ENCODE measurements at regions not wholly inside any gene's neighbourhood (a gene's known extent, or its start where the extent isn't known, plus 50 kb on each side); places are given as distances from the start of the nearest gene placed in this dataset.

DNA sequence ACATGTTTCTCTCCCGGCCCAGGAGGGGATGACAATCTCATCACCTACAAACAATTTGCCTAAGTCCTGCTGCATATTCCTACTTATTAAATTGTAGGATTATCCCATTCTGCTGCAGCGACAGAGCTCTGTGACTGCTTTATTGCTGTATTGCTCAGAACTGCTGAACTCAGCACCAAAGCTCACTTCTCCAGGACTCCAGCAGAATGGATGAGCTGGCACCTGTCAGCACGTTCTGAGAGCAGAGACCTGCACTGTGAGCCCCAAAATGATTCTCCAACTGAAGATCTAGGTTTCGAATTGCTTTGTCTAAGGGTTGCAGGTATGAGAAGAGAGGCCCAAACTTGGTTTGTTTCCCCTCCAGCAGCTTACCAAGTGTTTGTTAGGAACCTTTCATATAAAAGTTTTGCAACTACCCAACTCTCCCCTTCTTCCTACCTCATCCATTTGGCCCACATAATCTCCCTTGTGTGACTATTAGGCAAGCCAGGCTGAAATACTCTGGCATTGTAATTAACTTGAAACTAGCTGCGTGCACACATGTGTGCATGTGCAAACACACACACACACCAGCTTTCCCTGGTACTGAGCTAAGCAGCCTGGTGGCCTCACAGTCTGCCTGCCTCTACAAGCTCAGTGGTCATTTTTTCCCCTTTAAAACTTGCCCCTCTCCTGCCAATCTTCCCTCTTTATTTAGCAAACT lies 161.4 kb upstream of the CAMK1G start:
- DNase-seq = no peak

DNA sequence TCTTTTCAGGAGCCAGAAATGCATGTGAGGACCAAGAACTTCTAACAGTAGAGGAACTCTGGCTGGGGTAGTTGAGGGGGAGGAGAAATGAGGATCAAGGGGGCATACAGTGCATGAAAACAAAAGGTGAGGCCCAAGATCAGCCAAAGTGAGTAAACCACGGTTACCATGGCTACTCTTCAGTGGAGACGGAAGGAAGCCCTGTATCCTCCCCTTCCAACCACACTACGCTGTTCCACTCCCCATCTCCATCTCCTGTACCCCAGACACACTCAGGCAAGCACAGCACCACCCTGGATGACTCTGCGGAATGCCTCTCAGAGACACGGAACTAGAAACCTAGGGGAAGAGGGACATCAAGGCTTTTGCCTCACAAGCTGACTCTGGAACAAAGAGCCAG lies 157.6 kb upstream of the CAMK1G start:
- DNase-seq = no peak

DNA sequence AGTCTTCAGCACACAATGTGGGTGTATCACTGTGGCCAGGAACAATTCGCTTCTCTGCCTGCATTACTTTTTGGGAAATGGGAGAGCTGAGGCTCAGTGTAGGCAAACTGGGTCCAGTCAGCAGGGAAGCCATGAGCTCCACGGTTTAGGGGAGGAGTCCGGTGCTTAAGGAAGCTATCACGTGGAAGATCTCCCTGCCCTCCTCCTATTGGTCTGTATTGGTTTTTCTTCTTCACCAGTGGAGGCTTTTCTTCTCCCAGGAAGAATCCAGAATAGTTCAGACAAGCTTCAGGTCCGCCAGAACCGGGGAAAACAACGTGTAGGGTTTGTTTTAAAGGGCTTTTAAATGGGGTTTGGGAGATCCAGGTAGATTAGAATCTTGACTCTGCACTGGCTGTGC lies 156.2 kb upstream of the CAMK1G start:
- DNase-seq = no peak

DNA sequence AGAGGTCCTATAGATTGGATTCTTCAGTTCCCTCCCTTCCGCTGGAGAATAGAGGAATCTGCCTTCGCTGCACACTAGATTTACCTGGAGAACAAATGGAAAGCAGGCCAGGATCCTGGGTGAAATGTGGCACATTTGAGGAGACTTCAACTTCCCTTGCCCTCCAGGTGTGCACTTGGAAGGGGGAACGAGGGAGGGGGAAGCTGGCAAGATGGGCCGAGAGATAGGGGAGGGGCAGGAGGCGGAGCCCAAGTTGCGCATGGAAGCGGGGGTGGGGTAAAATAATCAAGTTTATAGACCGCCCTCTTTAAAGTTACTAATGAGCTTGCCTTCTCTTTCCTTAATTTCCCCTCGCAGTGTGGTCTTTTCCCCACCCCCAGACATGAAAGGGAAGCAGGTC lies 155.7 kb upstream of the CAMK1G start:
- DNase-seq = no peak

DNA sequence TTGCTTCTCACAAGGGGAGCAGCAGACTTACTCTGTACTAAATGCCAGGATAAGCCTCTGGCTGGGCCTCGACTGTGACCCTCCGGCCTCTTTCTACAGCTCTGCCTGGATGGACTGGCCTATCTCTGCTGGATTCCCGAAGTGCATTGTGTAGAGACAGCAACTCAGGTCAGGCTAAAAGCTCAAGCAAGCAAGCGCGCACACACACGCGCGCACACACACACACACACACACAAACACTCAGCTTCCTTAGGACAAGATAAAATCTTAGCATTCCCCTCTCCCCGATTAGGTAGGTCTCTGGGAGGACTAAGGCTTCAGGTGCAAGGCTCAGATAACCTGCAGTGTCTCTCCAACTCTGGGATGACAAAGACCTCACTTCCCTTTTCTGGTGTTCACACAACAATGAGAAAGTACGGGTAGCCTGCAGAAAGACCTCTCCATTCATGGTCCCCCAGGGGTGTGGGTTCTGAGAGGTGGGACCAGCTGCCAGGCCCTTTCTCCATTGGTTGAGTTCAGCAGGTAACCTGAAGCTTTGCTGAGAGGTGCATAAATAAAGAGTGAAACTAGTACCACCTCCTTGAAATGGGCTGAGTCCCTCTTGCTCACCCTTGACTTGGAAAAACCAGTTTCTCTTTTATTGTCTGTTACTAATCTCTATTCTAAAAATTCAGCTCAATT lies 155.1 kb upstream of the CAMK1G start:
- no peak for DNase-seq

DNA sequence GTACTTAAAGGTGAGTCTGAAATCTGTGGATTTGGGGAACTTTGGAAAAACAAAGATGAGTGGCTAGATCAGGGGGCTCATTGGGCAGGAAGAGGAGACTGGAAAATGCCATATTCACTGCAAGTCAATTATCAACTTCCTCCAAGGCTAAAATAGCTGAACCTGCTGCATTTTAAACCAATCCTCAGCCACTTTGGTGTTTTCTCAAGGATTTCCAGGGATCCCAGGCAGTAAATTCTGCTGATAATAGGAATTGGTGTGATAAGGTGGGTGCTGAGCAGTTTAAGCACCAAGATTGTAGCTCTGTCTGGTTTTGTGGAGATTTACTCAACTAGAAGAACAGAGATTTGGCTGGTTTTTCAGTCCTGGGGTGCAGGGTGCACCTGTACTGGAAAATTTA lies 153.9 kb upstream of the CAMK1G start:
- DNase-seq = no peak

DNA sequence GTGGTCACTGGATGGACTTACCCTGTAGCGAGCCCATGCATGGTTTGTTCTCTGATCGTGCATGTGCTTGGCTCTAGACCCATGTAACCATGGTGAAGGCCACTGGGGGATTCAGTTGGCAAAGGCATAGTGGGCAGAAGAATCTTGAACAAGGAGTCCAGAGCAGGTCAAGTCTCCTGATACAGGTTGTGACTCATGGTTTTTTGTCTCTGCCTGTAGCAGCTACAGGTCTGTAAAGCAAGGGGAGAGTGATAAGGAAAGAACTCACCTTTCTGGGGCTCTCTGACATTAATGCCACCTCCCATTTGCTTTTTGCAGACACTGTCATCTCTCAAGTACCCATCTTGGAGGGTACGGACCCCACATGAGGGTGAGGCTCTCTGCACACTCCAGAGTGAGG lies 153.4 kb upstream of the CAMK1G start:
- DNase-seq = no peak

DNA sequence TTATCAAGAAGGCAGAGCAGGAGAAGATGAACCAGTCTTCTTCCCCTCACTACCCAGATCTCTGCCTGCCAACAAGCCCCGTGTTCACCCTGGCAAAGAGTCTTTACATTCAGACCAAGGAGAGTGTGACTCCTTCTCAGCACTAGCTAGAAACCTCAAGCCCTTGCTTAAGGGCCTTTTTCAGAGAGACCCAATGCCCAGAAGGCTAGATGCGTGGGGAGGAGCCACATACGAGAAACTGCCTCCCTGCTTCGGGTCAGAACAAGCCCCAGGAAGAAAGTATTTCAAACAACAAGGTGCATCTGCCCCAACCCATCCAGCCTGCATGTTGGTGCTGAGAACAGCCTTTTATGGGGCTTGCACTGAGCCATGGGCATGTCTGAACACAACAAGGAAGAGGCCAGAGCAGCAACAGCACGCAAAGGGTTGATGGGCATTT lies 152.7 kb upstream of the CAMK1G start:
- no peak for DNase-seq

DNA sequence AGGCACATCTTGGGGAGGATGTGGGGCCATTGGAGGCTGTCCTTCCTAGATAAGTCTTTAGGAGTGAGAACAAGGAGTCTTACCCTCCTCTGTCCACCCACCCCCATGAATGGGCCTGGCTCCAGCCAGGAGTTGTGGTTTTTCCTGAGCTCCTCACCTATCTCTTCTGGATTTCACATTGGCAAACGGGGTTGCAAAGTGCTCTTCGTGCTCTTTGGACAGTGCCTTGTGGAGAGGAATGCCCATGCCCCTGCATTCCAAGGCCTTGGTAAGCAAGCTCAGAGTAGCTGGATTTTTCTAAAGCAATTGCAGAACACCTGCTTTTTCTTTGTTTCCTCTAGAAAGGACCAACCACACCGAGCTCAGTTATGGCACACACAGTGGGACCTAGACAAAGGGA lies 152.1 kb upstream of the CAMK1G start:
- no peak for DNase-seq

DNA sequence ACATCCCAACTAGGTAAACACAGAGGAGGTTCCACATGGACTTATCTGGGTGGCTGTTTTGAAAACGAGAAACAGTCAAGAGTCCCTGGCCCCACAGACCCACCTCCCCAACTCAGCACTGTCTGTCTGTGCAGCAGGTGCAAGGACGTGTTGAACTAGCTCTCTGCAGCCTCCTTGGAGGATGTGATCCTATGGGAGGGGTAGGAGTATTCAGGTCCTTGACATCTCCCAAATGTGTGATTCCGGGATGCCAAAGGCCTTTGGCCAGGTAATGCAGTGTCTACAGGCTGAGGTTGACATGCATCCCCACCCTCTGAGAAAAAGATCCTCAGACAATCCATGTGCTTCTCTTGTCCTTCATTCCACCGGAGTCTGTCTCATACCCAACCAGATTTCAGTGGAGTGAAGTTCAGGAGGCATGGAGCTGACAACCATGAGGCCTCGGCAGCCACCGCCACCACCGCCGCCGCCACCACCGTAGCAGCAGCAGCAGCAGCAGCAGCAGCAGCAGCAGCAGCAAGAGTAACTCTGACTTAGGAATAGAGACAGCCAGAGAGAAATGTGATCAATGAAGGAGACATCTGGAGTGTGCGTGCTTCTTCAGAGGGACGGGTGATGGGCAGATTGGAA lies 151.6 kb upstream of the CAMK1G start:
- DNase-seq = no peak

DNA sequence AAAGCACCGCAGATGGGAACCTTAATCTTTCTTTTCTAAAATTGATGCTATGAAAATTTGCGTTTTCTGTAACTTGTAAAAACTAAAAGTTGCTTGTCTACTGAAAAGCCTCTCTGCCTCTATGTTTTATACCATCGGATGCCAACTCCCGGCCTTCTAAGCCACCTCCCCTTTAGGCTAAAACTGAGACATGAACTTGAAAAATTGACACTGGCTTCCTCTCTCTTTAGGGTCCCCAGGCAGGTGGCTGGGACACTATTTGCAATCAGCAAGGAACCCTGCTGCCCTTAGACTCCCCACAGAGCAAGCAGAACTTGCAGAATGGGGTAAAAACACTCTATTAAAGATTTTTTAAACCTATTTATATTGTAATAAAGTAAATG lies 151.1 kb upstream of the CAMK1G start:
- DNase-seq = no peak

DNA sequence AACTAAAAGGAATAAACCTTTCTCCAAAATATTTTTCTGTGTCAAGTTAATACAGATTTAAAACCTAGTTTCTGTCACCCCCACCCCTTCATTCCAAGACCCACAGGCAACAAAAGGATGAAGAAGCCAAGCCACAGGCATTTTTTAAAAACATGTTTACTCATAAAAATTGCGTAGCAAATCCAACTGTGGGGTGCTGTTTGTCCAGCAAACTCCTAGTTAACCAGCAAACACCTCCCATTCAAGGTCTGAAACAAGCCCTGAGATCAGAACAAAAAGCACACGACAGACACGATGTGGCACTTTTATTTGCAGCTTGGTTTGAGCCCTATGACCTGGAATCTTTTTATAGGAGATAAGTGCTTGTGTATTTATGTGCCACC lies 149.9 kb upstream of the CAMK1G start:
- DNase-seq = no peak

DNA sequence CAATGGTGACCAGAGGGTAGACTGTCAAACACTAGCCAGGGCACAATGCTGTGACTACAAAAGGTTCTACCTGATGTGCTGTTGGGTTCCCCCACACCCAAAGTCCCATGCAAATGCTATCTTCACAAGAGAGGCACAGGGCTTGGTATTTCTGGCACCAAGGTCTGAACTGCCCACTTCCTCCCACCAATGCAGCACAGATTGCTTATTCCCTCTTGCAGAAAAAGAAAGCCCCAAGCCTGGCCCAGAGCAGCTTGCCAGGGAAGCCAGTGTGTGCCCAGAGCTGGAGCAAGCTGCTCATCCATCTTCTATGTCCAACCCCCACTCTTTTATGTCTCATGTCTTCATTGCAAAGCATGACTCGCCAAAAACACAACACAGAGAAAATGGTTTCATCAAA lies 149.4 kb upstream of the CAMK1G start:
- DNase-seq = no peak

DNA sequence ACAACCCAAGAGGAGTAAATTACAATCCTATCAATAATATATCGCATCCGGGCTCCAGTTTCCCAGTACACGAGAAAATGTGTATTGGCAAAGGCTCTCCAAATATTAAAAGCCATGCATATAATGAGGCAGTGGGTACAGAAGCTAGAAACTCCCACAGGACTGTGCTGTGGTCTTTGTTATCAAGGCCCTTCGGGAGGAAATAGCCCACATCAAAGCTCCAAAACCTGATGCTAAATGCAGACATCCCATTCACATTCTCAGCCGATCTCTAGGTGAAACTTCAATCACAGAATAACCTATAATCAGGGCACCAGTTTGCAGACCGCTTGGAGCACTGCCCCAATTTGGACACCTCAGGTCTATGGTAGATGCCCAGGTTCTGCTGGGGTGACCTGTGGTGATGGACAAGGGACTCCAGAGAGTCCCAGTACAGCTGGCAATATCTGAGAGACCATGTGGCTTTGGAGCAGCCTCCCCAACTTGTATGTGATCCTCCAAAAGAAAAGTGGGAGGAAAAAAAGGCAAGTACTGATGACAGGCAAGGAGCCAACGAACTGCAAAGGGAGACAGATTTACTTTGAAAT lies 148.8 kb upstream of the CAMK1G start:
- DNase-seq = no peak

DNA sequence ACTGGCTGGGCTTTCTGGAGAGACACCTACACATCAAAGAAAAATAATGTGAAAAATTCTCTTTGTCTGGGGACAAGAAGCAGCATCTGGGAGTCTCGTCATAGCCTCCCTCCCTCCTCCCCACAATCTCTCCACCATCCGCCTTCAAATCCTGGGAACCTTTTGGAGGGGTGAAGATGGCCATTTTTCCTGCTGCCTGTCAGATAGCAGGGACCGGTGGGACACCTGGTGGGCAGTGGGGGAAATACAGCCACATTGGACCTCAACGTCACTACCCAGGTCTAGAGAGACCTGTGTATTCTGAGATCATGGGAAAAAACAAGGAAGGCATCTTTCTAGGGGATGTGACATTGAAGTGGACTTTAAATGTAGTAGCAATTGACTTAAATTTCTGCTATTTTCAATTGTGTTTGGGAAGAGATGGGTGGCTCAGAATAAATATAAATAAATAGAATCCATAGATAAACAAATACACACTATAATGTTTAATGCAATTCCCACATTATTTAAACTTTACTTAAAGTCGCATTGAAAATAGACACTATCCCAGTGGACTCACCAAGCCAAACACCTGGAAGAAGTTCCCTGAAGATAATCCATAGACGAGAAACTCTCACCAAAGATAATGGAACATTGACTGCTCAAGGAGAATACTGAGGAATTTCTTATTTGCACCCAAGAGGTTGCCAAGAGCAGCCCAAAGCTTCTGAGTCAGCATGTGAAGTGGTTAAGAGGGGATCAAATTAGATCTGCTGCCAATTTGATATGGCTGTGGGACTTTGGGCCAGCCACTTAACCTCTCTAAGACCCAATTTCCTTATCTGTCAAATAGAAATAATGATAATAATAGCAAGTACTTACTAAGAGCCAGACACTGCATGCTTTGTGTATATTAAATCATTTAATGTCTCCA lies 147.6 kb upstream of the CAMK1G start:
- no peak for DNase-seq

DNA sequence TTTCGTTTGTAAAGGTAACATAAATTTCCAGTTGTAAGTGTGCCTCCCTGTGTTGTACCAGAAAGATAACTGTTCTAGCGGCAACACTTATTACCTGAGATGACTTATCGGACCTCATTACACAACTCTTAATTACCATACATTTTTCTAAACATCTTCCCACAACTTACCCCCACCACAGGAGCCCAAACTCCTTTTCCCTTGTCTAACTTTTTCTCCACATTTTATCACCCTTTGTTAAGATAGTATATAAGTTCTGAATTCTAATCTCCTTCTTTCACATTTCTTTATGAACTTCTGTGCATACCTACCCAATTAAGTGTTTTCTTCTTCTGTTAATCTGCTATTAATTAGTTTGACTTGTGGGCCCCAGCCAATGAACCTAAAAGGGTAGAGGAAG lies 143.7 kb upstream of the CAMK1G start:
- no peak for DNase-seq

DNA sequence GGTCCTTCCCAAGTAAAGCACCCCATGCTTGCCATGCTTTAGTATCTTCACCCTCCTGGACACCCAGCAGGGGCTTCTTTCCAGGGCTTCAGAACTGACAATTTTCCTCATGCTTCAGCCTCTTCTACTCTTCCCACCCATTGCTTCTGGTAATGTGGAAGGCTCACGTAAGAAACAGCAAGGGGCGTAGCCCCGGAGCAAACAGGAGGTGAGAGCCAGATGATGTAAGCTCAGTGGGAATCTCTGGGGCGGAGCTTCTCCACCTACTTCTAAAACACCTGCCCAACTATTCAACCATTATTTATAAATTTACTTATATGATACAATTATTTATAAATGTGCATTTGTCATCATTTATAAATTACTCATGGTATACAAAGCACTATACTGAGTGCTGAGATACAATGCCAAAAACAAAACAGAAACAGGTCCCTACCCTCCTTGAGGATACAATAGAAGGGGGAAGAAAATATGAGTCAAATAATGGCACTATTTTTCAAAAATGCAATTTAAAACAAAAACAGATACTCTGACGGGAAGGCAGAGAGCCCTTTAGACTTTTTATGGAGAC lies 140.1 kb upstream of the CAMK1G start:
- DNase-seq = no peak

DNA sequence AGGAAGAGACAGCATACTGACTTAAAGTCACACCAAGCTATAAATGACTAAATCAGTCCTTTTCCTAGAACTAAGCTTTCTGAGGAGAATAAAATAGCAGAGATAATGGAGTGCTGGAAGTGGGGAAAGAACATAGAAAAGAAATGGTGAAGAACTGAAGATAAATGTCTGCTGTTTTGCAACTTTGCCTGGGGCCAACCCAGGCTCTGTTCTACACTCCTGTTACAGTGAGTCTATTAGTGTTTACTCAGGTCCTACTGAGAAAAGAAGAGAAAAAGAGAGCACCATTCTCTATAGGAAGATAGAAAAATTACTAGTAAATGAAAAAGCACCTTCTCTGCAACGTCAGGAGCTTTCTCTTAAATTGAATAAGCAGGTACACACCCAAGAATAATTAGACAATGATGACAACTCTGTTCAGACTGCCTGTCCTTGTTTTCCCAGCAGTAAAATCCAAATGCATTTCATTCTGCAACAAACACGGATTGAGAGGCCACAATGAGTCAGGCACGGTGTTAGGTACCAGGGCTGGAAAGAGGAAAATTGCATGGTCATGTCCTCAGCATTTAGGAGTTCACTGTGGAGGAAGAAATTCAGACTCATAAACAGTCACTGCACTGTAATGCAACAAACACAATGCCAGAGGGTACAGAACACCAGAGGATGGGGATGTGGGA lies 139.4 kb upstream of the CAMK1G start:
- DNase-seq = no peak

DNA sequence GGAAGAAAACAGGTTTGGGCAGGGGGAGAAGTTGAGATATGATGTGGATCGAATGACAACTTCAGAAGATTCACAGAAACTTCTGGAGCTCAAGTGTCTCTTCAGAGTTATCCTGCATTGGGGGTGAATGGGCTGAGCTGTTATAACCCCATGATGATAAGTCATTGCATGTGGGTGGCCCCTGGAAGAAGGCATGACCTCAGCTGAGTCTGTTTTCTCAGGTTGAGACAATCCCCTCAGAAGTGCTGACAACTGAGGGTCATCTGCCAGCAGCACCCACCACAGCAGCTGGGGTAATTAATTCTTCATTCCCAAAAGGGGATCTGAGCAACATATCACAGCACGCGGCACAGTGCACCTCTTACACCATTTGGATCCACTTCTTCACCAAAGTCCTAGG lies 138.6 kb upstream of the CAMK1G start:
- no peak for DNase-seq

DNA sequence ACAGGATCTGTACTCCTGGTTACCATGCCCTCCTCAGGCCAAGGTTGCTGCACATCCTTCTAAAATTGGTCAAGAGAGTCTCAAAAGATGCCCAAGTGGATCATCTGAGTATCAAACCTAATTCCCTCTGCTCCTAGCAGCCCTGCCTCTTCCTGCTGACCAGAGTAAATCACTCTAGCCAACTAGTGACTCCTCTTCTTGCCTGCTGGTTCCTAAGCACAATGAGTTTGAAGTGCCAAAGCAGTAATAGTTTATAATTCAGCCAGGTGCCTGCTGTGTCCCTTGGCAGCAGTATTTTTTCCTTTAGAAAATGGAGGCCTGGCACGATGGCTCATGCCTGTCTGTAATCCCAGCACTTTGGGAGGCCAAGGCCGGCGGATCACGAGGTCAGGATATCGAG lies 137.9 kb upstream of the CAMK1G start:
- DNase-seq = no peak

DNA sequence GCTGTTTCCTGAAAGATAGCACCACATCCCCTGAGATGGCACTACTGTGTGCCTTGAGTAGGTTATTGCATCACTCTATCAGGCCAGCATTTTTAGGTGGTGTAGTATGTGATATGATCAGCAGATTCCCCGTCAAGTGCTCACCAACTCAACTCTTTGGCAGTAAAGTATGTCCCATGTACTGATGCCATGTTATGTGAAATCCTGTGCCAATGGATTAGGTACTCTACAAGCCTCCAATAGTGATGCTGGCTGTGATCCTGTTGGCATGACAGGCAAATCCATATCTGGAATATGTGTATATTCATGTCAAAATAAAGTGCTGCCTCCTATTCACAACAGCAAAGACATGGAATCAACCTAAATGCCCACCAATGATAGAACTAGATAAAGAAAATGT lies 137.2 kb upstream of the CAMK1G start:
- DNase-seq = no peak

DNA sequence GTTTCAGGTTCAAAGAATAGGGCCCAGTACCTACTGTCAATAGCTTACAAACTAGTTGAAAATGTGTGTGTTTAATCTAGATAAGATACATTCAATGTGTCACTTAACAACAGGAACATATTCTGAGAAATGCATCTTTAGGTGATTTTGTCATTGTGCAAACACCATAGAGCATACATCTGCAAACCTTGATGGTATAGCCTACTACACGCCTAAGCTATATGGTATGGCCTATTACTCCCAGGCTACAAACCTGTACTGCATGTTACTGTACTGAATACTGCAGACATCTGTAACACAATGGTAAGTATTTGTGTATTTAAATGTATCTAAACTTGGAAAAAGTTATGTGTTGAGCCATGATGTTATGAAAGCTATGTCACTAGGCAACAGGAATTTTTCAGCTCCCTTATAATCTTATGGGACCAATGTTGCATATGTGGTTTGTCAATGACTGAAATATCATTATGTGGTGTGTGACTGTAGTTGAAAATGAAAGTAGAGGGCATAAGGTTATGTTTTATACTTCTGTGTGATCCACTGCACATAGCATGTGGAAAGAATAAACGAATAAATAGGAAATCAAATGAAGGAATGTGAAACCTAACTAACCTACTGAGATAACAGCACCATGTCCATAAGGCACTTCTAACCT lies 129.0 kb upstream of the CAMK1G start:
- DNase-seq = no peak
